ENCODE measurements at regions not wholly inside any gene's neighbourhood (a gene's known extent, or its start where the extent isn't known, plus 50 kb on each side); places are given as distances from the start of the nearest gene placed in this dataset.

DNA sequence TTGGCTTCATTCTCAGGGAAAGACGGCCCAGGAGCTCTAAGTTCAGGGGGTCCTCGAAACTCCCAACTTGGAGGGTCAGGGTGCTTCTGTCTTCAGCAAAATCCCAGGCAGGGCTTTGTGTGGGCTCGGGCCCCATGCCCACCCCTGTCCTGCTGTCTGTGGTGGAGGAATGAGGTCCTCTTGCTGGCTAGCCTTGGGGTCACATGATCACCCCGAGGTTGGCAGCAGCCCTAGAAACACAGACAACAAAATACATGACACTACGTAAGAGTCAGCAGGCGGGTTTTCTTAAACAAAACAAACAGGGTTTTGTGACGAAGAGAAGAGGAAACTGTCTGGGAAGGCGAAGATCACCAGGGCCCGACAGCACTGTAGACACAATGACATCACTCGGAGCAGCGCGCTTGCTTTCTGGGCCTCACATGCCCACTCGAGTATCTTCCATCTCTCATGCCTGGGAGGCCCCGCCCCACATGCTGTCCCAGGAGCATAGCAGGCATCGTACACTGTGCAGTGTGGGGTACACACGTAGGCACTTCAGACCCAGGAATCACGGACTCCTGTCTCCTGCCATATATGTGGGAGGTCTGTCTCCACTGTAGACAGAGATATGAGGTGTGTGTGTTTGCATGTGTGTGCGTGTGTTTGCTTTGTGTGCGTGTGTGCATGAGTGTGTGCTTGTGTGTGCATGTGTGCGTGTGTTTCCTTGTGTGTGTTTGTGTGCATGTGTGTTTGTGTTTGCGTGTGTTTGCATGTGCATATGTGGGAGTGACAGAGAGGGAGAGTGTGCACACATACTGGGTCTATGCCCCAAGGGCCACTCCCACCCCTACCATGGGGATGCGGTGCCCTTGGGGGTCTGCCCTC, 94.7 kb downstream of the SIK1 start:
- no peak for DNase-seq

DNA sequence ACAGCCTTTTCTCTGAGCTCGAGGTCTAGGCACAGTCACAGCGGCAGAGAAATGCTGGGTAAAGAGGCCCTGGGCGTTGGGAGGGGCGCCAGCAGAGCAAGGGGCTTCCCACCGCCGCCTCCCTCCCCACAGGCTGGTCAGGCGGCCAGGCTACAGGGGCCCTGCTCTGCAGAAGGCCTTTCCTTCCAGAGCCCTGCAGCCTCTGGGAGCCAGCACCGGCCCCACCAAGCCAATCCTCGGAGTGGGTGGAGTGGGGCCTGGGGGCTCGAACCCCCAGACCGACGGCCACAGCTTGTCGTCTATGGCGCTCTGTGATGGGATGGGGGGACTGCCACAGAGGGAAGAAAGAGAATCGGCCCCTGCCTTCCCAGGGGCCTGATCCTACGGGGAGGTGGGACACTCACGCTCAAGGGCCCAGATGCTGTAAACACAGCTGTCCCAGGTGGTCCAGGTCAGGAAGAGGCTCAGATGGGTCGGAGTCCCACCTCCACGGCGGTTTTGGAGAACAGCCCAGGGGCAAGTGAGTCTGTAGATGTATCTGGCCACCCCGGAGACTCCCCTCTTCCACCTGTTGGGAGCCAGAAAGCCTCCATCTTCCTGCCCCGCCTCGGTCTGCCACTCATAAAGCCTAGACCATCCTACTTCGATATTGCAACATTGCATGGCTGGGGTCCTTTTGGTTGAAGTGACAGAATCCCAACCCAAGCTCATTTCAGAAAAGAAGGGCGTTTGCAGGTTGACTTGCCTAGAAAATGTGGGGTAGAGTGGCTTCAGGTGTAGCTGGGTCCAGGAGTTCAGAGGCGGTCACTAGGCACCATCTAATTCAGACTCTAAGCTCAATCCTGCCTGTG, 95.6 kb downstream of the SIK1 start:
- no peak for DNase-seq

DNA sequence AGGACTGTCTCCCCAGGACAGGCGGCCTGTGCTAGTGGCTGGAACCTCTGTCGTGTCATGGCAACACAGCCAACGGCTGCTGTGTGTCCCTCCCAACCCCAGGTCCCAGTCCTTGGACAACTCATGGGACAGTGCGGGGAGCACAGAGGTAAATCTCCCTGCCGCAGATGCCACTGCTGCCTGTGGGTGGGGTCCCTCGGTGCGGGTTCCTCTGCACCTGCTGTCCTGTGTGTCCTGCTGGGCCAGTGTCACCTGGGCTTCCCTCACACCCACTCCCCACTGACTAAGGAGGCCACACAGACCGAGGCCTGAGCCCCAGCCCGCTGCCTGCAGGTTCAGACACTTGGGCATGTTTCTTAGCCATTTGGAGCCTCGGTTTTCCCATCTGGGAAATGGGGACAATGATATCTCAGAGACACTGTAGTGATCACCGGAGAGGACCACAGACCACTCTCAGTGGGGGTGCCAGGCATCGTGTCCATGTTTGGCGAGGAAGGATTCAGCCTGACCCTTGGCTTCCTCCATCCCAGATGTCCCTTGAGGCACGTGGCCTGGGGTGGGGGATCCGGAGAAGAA, 96.5 kb downstream of the SIK1 start:
- no peak for DNase-seq

DNA sequence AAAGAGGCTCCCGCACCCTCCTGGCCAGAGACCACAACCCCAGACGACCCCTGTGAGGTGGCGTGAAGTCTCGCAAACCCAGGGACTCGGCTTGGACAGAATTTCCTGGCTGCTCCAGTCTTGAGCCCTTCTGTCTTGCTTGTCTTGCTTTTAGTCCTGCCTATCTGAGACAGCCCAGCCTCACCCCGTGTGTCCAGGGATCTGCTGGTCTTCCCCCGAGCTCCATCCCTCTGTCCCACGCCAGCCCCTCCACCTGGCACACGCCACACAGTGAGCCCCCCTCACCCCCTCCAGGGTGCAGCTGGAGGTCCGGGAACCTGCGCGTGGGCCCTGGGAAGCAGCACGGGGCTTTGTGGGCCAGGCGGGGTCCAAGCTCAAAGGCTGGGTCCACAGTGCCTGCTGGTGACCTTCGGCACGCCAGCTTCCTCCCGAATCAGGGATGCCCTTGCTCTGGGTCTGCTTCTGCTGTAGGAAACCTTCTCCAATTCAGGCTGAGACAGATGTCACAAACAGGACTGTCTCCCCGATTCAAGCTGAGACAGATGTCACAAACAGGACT, 97.1 kb downstream of the SIK1 start:
- no peak for DNase-seq

- DNase-seq, result no peak
Observed at GRCh38 chr21:43328958-43329691, 97.8 kb downstream of the SIK1 start.

GRCh38 chr21:43328185-43328957, 98.6 kb downstream of the SIK1 start:
- DNase-seq, result no peak

GRCh38 chr21:43325968-43326715, 100.8 kb downstream of the SIK1 start:
- no peak for DNase-seq

DNA sequence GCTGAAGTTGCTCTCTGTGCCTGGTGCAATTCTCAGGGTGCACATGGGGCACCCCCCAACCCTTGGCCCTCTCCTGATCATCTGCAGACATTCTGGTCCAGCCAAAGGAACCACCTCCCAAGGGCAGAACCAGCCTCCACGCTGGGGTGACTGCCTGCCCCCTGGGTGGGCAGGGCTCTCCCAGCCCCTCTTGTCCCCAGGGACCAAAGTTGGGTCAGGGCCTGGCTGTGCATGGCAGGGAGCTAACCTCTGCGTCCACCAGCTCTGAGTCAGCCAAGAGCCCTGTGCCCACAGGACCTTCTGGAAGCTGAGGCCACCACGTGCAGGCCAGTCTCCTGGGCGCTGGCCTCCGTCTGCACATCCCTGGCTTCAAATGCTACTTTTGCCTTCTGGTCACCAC, 101.9 kb downstream of the SIK1 start:
- DNase-seq, result no peak

DNA sequence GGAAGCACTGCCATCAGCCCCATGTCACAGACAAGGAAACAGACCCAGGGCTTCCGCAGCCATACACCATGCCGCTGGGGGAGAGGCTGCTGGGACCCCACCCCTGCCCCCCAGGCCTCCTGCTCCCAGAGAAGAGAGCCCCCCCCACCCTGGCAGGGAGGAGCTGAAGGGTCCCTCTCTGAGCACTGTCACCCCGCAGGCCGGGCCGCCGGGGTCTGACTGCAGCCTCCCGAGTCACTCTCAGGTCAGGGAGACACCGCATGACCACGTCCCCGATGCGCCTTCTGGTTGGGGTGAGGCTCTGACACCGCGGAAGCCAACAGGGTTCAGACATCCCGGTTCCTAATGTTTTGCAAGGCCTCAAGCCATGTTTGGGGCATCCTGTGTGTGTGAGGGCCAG, 102.3 kb downstream of the SIK1 start:
- no peak for DNase-seq

DNA sequence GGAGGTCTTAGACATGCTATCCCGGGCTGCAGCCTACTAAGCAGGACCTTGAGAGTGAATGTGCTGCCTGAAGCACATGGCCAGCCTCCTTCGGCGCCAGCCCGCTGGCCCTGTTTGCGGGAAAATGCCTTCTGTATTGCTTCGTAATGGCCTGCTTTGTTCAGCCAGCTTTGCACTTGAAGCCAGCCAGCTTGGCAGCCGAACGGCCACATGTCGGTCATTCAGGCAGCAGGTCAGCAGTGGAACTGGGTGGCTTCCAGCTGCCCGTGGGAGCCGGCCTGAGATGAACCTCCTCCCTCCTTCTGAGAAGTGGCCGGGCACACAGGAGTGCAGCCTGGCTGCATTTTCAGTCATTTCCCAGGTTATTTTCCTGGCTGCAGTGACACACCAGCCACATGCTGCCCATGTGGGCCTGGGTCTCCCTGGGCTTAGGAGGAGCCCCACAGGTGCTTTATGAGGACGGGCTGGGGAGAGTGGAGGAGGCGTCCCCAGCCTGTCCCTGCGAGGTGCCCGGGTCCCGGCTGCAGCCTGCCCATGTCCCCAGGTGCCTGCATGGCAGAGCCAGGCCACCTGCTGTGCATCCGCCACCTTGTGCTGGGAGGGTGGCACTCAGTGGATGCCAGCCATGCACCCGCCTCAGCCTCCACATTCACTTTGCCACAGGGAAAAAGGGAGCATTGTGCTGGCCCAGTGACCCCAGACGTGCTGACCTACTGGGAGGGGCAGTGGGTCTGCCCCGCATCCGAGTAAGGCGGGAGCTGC, 103.5 kb downstream of the SIK1 start:
- no peak for DNase-seq

- no peak for DNase-seq
Observed at GRCh38 chr21:43322805-43323204, 104.1 kb downstream of the SIK1 start.

DNA sequence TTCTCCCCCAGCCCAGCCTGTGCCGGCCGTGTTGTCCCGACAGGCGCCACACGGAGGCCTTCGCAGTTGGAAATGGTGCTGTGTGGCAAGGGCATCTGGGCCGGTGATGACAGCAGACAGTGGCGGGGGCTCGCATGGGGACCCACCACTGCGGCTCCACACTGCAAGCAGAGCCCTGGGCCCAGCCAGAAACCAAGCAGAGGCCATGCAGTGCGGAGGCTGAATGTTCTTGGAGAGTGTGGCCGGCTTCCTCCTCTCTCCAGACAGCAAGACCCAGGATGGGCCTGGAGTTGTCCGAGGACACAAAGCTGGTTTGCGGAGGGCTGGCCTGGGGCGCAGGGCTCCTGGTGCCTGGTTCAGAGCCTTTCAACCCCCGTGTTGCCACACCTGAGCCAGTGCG, 104.6 kb downstream of the SIK1 start:
- DNase-seq, result no peak

DNA sequence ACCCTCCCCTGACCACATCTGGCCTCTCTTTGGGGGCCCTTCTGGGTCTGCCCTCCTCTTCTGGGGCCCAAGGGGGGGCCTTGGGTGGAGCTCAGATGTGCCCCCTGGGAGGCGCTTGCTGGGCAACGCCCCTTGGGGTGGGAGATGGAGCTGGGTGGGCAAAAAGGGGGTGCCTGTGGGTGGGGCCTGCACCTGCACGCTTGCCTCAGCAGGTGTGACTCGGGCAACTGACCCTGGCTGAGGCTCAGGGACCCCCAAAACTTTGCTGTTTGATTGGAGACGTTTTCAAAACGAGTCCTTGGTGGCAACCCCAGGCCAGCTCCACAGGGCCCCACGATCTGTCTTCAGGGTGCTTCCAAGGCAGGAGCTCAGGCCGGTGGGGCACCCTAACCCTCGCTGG, 105.3 kb downstream of the SIK1 start:
- DNase-seq, result no peak

DNA sequence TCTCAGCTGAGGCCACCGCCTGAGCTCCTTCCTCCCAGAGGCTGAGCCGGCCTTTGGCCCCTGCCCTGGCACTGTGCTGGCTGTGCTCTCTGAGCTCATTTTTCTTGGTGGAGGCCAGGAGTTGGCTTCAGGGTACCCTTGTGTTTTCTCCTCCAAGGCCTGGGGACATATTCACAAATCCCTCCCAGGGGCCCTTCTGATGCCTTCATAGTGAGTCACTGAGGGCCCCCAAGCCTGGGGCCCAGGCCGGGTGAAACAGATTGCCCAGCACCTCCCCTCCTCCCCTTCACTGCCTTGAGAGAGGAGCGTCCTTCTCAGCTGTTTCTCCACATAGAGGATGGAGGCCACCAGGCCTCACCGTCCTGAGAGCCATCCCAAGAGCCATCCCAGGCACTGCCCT, 105.8 kb downstream of the SIK1 start:
- no peak for DNase-seq

DNA sequence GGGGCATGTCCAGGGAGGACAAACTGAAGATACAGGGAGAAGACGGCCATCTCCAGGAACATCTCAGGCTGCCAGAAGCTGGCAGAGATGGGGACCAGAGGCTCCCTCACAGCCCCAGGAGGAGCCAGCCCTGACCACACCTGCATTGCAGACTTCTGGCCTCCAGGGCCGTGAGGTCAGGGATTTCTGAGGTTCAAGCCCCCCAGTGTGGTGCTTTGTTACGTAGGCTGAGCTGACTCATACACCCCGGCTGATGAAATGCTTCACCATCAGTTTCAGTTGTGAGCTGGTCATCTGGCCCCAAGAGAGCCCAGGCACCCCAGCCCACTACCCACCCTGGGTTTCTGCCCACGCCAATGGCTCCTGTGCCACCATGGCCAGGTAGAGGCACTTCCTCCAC, 106.4 kb downstream of the SIK1 start:
- DNase-seq, result no peak

GRCh38 chr21:43318841-43319781, 107.8 kb downstream of the SIK1 start:
- DNase-seq, result no peak

DNA sequence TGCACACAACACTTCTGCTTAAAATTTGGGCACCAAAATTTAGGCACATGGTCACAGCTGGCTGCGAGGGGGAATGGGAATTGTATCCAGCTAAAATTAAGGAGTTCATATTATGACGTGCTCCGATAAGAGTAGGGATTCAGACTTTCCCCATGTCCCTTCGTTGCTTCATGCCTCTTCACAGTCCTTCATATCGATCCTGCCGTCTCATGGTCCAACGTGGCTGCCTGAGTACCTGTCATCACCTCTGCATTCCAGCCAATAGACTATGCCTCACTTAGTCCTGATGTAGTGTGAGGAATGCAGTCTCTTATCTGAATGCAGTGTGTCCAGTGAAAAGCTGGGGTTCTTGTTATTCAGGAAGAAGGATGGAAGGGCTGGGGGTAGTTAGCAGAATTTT, 108.6 kb downstream of the SIK1 start:
- DNase-seq, result no peak

DNA sequence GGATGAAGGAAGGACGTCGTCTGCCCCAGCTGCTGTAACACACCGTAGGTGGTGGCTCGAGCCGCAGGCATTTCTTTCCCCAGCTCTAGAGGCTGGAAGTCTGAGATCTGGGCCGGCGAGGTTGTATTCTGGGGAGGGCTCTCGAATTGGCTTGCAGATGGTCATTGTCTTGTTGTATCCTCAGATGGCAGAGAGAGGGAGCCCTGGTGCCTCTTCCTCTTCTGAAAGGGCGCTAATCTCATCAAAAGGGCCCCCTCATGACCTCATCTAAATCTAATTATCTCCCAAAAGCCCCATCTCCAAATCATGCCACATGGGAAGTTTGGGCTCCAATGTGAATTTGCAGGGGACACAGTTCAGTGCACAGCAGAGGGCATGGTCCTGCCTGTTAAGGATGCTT, 109.0 kb downstream of the SIK1 start:
- DNase-seq, result no peak

DNA sequence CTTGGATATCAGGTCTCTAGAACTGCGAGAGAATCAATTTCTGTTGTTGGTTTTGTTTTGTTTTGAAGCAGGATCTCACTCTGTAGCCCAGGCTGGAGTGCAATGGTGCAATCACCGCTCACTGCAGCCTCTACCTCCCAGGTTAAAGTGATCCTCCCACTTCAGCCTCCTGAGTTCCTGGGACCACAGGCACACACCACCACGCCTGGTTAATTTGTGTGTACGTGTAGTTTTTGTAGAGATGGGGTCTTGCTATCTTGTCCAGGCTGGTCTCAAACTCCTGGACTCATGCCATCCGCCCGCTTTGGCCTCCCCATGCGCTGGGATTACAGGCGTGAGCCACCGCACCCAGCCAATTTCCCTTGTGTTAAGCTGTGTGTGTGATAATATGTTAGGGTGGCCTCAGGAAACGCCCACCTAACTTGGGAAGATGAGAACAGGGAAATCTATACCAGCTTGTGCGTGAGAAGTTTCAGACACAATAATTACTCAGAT, 109.6 kb downstream of the SIK1 start:
- no peak for DNase-seq

All from COR-L47 (cell line).